ENCODE measurements at regions not wholly inside any gene's neighbourhood (a gene's known extent, or its start where the extent isn't known, plus 50 kb on each side); places are given as distances from the start of the nearest gene placed in this dataset.

DNA sequence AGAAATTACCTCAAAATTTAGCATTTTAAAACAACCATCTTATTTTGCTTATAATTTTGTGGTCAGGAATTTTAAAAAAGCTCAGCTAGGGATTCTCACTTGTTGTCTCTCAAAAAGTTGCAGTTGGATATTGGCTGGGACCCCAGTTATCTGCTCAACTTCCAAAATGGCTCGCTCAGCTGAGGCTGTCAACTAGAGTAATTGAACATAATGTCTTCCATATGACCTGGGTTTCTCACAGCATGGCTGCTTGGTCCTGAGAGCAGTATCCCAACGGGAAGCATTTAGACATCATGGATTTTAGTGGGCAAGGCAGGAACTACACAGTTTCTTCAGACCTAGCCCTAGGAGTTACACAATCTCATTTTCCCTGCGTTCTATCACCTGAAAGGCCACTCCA is 63.6 kb upstream of the SPEF2 start:
- TF ChIP-seq CTCF (IDR thresholded peaks at IDR 0.05) = no peak
- no peak for TF ChIP-seq POLR2A (IDR thresholded peaks at IDR 0.05)
